GM12864 (cell line): ENCODE measurements at regions not wholly inside any gene's neighbourhood (a gene's known extent, or its start where the extent isn't known, plus 50 kb on each side); places are given as distances from the start of the nearest gene placed in this dataset.

Source experiments
- DNase-seq: peaks from one replicate; pipeline ENCODE4 v3.0.0-alpha.2; 2011; ENCODE audit warnings: low read depth
- H3K4me3 ChIP-seq: 2 replicates; pipeline ENCODE4 v1.5.1; 2011; ENCODE audit warnings: mild to moderate bottlenecking, low read depth, low read length, control low read depth
- CTCF ChIP-seq: IDR thresholded peaks from 2 replicates; pipeline ENCODE4 v1.5.1; 2011; ENCODE audit warnings: low read depth, mild to moderate bottlenecking, moderate library complexity, low read length, control low read depth, inconsistent platforms; ENCODE audit errors: missing control alignments

GRCh38 chr13:21944610-21945009 is 273.7 kb downstream of the FGF9 start:
- no peak for TF ChIP-seq CTCF
- H3K4me3 ChIP-seq = no peak overlapping the region
- no peak for DNase-seq

- no peak for DNase-seq
- H3K4me3 ChIP-seq = no peak overlapping the region
- TF ChIP-seq CTCF = no peak
These were observed 274.3 kb downstream of the FGF9 start for GRCh38 chr13:21945195-21945594.

- DNase-seq = no peak
- no peak overlapping the region for H3K4me3 ChIP-seq
- no peak for TF ChIP-seq CTCF
These were observed 276.1 kb downstream of the FGF9 start for GRCh38 chr13:21946964-21947363.

GRCh38 chr13:21948769-21949474 is 278.0 kb downstream of the FGF9 start:
- no peak overlapping the region for H3K4me3 ChIP-seq
- no peak for TF ChIP-seq CTCF
- DNase-seq = no peak

GRCh38 chr13:21949818-21950429 is 279.1 kb downstream of the FGF9 start:
- no peak for DNase-seq

GRCh38 chr13:21956666-21957065 is 285.8 kb downstream of the FGF9 start:
- DNase-seq = no peak
- H3K4me3 ChIP-seq = no peak overlapping the region
- no peak for TF ChIP-seq CTCF

More at GRCh38 chr13:21949818-21950429, 279.1 kb downstream of the FGF9 start:
- TF ChIP-seq CTCF = no peak
- no peak overlapping the region for H3K4me3 ChIP-seq

GRCh38 chr13:21957833-21958232 is 287.0 kb downstream of the FGF9 start:
- TF ChIP-seq CTCF = no peak
- DNase-seq = no peak
- H3K4me3 ChIP-seq = no peak overlapping the region
